Hematopoietic multipotent progenitor cell treated with erythropoietin and hydrocortisone succinate and interleukin-3 and kit ligand, for 15 days (in vitro differentiated cells): ENCODE measurements at regions not wholly inside any gene's neighbourhood (a gene's known extent, or its start where the extent isn't known, plus 50 kb on each side); places are given as distances from the start of the nearest gene placed in this dataset.

ENCODE experiments used
- DNase-seq: peaks from one replicate; pipeline ENCODE4 v3.0.0-alpha.2; 2015; ENCODE audit warnings: low spot score

- DNase-seq = no peak
Measured at GRCh38 chr22:48560836-48561235, 1266.8 kb downstream of the BRD1 start.

- no peak for DNase-seq
Measured at GRCh38 chr22:48560389-48560751, 1267.3 kb downstream of the BRD1 start.

GRCh38 chr22:48559647-48560388 is 1267.9 kb downstream of the BRD1 start:
- no peak for DNase-seq

GRCh38 chr22:48558606-48559402 is 1268.9 kb downstream of the BRD1 start:
- no peak for DNase-seq

GRCh38 chr22:48558016-48558415 is 1269.7 kb downstream of the BRD1 start:
- no peak for DNase-seq

GRCh38 chr22:48557473-48557872 is 1270.2 kb downstream of the BRD1 start:
- no peak for DNase-seq

- no peak for DNase-seq
Measured at GRCh38 chr22:48556751-48557150, 1270.9 kb downstream of the BRD1 start.

GRCh38 chr22:48556222-48556621 is 1271.5 kb downstream of the BRD1 start:
- DNase-seq = no peak

- DNase-seq = no peak
Measured at GRCh38 chr22:48555606-48556005, 1272.1 kb downstream of the BRD1 start.

GRCh38 chr22:48554893-48555572 is 1272.6 kb downstream of the BRD1 start:
- DNase-seq = no peak

- no peak for DNase-seq
Measured at GRCh38 chr22:48553694-48554308, 1273.9 kb downstream of the BRD1 start.

- DNase-seq = no peak
Measured at GRCh38 chr22:48553119-48553518, 1274.6 kb downstream of the BRD1 start.

GRCh38 chr22:48551716-48552268 is 1275.9 kb downstream of the BRD1 start:
- no peak for DNase-seq

GRCh38 chr22:48551061-48551460 is 1276.6 kb downstream of the BRD1 start:
- no peak for DNase-seq

GRCh38 chr22:48548391-48548790 is 1279.3 kb downstream of the BRD1 start:
- DNase-seq = no peak

GRCh38 chr22:48547971-48548370 is 1279.7 kb downstream of the BRD1 start:
- DNase-seq = no peak

- no peak for DNase-seq
Measured at GRCh38 chr22:48546653-48547424, 1280.8 kb downstream of the BRD1 start.

- no peak for DNase-seq
Measured at GRCh38 chr22:48545987-48546386, 1281.7 kb downstream of the BRD1 start.

GRCh38 chr22:48541401-48542098 is 1286.1 kb downstream of the BRD1 start:
- no peak for DNase-seq

GRCh38 chr22:48539261-48539660 is 1288.4 kb downstream of the BRD1 start:
- no peak for DNase-seq
